B cell (primary cell): ENCODE measurements at regions not wholly inside any gene's neighbourhood (a gene's known extent, or its start where the extent isn't known, plus 50 kb on each side); places are given as distances from the start of the nearest gene placed in this dataset.

ENCODE experiments used
- ATAC-seq: fragments of 200-7000 bp; cut with Tn5 transposase; one replicate; pipeline ENCODE4 v1.10.0; 2021; ENCODE audit warnings: low read depth, mild to moderate bottlenecking, moderate number of reproducible peaks, moderate library complexity
- CTCF ChIA-PET: fragments of 350-600 bp; sonication (Branson Sonifier 250); formaldehyde crosslinking; loops from one replicate; lab custom pipeline; 2021; ENCODE audit warnings: antibody characterized with exemption, inconsistent platforms; lab: Charles Lee
- POLR2A ChIA-PET: fragments of 350-600 bp; sonication (Branson Sonifier 250); formaldehyde crosslinking; loops from one replicate; lab custom pipeline; 2021; ENCODE audit warnings: antibody characterized with exemption; lab: Charles Lee
- DNase-seq: peaks from one replicate; pipeline ENCODE4 v3.0.0; 2013
- H2AFZ ChIP-seq: 2 replicates; pipeline ENCODE4 v1.6.1; 2012; ENCODE audit warnings: mild to moderate bottlenecking, low read depth, low read length; ENCODE audit not compliant: insufficient read depth, poor library complexity, severe bottlenecking
- H3K27ac ChIP-seq, 2 donors: 1 replicate in 1 of 2; 2 replicates in 1 of 2; pipeline ENCODE4 v1.5.1; 2012 to 2013; ENCODE audit warnings: low read length in 2 of 2, mild to moderate bottlenecking in 2 of 2, moderate library complexity in 1 of 2
- H3K27me3 ChIP-seq, 4 experiments: fragments of 200-600 bp in 1 of 4; sonication (generic) in 1 of 4; replicated peaks in 1 of 4; 1 replicate in 2 of 4; 2 replicates in 2 of 4; pipeline versions ENCODE4 v1.6.1 to v1.7.0; 2013 to 2016; ENCODE audit warnings: low read length in 3 of 4, mild to moderate bottlenecking in 2 of 4, mixed read lengths in 1 of 4, moderate library complexity in 1 of 4; ENCODE audit not compliant: insufficient read depth in 4 of 4, control insufficient read depth in 3 of 4; ENCODE audit errors: control extremely low read depth in 1 of 4
- H3K36me3 ChIP-seq, 2 experiments: replicated peaks in 1 of 2; 1 replicate in 1 of 2; 2 replicates in 1 of 2; pipeline versions ENCODE4 v1.6.1 to v1.7.1; 2013; ENCODE audit warnings: low read length in 1 of 2; ENCODE audit not compliant: insufficient read depth in 2 of 2, control insufficient read depth in 1 of 2; ENCODE audit errors: control extremely low read depth in 1 of 2, extremely low read depth in 1 of 2
- H3K4me1 ChIP-seq, 2 donors: fragments of 200-600 bp in 1 of 2; sonication (generic) in 1 of 2; 1 replicate in 1 of 2; 2 replicates in 1 of 2; pipeline versions ENCODE4 v1.5.1 to v1.6.1; 2013 to 2017; ENCODE audit warnings: low read length in 2 of 2; ENCODE audit not compliant: control insufficient read depth in 2 of 2, insufficient read depth in 2 of 2
- H3K4me2 ChIP-seq: replicated peaks from 2 replicates; pipeline ENCODE3; 2012; ENCODE audit warnings: mild to moderate bottlenecking, low read depth, low read length; ENCODE audit not compliant: poor library complexity, severe bottlenecking
- H3K4me3 ChIP-seq, 5 experiments: fragments of 200-600 bp in 1 of 5; sonication (generic) in 1 of 5; 1 replicate in 3 of 5; 2 replicates in 2 of 5; pipeline versions ENCODE4 v1.5.1 to v1.7.0; 2011 to 2016; ENCODE audit warnings: low read length in 4 of 5, mild to moderate bottlenecking in 4 of 5, low read depth in 2 of 5, control low read depth in 1 of 5, moderate library complexity in 1 of 5; ENCODE audit not compliant: insufficient read depth in 1 of 5; ENCODE audit errors: control extremely low read depth in 1 of 5, extremely low read depth in 1 of 5
- H3K79me2 ChIP-seq: fragments of 200-600 bp; sonication (generic); one replicate; pipeline ENCODE4 v1.6.0; 2016; ENCODE audit warnings: low read length; ENCODE audit not compliant: control insufficient read depth, insufficient read depth
- H3K9ac ChIP-seq: fragments of 200-600 bp; sonication (generic); 2 replicates; pipeline ENCODE4 v1.6.1; 2017; ENCODE audit warnings: mild to moderate bottlenecking, low read length, moderate library complexity
- H3K9me3 ChIP-seq, 3 donors: one replicate each; pipeline versions ENCODE4 v1.6.1 to v1.7.1; 2013; ENCODE audit warnings: low read length in 2 of 3; ENCODE audit not compliant: control insufficient read depth in 2 of 3, insufficient read depth in 1 of 3; ENCODE audit errors: control extremely low read depth in 1 of 3
- H4K20me1 ChIP-seq: 2 replicates; pipeline ENCODE4 v1.6.0; 2012; ENCODE audit warnings: mild to moderate bottlenecking, low read length; ENCODE audit not compliant: insufficient read depth, control insufficient read depth, poor library complexity, severe bottlenecking
- H3K27ac Mint-ChIP-seq: one replicate; pipeline ENCODE4 v1.8.0; 2021; ENCODE audit warnings: mixed read lengths
- H3K27me3 Mint-ChIP-seq: one replicate; pipeline ENCODE4 v1.8.0; 2021; ENCODE audit warnings: mixed read lengths
- H3K4me1 Mint-ChIP-seq: one replicate; pipeline ENCODE4 v1.8.0; 2021; ENCODE audit warnings: mixed read lengths
- H3K4me3 Mint-ChIP-seq: one replicate; pipeline ENCODE4 v1.8.0; 2021; ENCODE audit warnings: mixed read lengths
- H3K9me3 Mint-ChIP-seq: one replicate; pipeline ENCODE4 v1.8.0; 2022; ENCODE audit warnings: mixed read lengths; ENCODE audit not compliant: insufficient read depth
- CTCF ChIP-seq: fragments of 200-600 bp; IDR thresholded peaks from one replicate; pipeline ENCODE4 v1.8.0; 2022; ENCODE audit warnings: antibody characterized with exemption, mild to moderate bottlenecking
- EZH2 ChIP-seq: IDR thresholded peaks from 2 replicates; pipeline ENCODE4 v1.6.1; 2012; ENCODE audit warnings: borderline replicate concordance, low read depth, mild to moderate bottlenecking, moderate library complexity, low read length; ENCODE audit not compliant: insufficient read depth, poor library complexity, severe bottlenecking
- WGBS: methylation state at CpG from one replicate; pipeline ENCODE4 v1.1.5; 2013; ENCODE audit warnings: missing lambda C conversion rate; ENCODE audit not compliant: insufficient coverage; 5-methylcytosine and 5-hydroxymethylcytosine counted together
- intact Hi-C: fragments of 100-400 bp; cut with micrococcal nuclease; formaldehyde crosslinking; loops from one replicate; pipeline ENCODE4 v1.10.0; 2022

GRCh38 chr9:134502266-134502791 is 139.3 kb upstream of the COL5A1 start:
- POLR2A ChIA-PET, result no interaction called here
- H3K27me3 Mint-ChIP-seq, result peaks cover 12% of the 10 kb centered on the region
- Histone ChIP-seq H3K36me3 (no peaks in the 10 kb centered on the region), H3K9me3 (peaks cover 0 to 6% (median 0%) of the 10 kb centered on the region in 3 donors), H2AFZ (no peak overlapping the region), H3K27me3 (peaks cover 0 to 31% (median 2%) of the 10 kb centered on the region in 4 experiments), H3K4me2 (no peak overlapping the region), H3K4me3 (no peak overlapping the region), H3K9ac (no peak overlapping the region), H4K20me1 (no peaks in the 10 kb centered on the region), H3K27ac (no peak overlapping the region), H3K79me2 (no peaks in the 10 kb centered on the region), H3K4me1 (no peaks in the 10 kb centered on the region)
- no peak overlapping the region for H3K4me3 Mint-ChIP-seq
- DNase-seq (no peak), ATAC-seq (no peak)
- CTCF ChIA-PET, result no interaction called here
- intact Hi-C loops, result no loop called here
- TF ChIP-seq CTCF, result no peak
- no peak for TF ChIP-seq EZH2
- H3K9me3 Mint-ChIP-seq, result no peaks in the 10 kb centered on the region
- WGBS, result 74% methylated on average over 9 of the region's 15 CpGs
- no peak overlapping the region for H3K27ac Mint-ChIP-seq
- no peaks in the 10 kb centered on the region for H3K4me1 Mint-ChIP-seq

- peaks cover 0 to 6% (median 0%) of the 10 kb centered on the region in 3 donors for H3K9me3 ChIP-seq
- Mint-ChIP-seq H3K4me1 (no peaks in the 10 kb centered on the region), H3K27ac (no peak overlapping the region), H3K27me3 (peaks cover 12% of the 10 kb centered on the region), H3K4me3 (no peak overlapping the region), H3K9me3 (no peaks in the 10 kb centered on the region)
- 89% methylated on average over 15 of the region's 15 CpGs for WGBS
- no peak overlapping the region for H3K27ac ChIP-seq
- H3K36me3 ChIP-seq, result no peaks in the 10 kb centered on the region
- no peak overlapping the region for H3K4me3 ChIP-seq
- no peaks in the 10 kb centered on the region for H3K79me2 ChIP-seq
- no peak for TF ChIP-seq CTCF
- TF ChIP-seq EZH2, result no peak
- CTCF ChIA-PET, result no interaction called here
- intact Hi-C loops, result no loop called here
- ATAC-seq, result no peak
- no peak overlapping the region for H3K4me2 ChIP-seq
- H3K27me3 ChIP-seq, result peaks cover 0 to 31% (median 2%) of the 10 kb centered on the region in 4 experiments
- POLR2A ChIA-PET, result no interaction called here
- H4K20me1 ChIP-seq, result no peaks in the 10 kb centered on the region
- H2AFZ ChIP-seq, result no peak overlapping the region
- DNase-seq, result no peak
- H3K9ac ChIP-seq, result no peak overlapping the region
- no peaks in the 10 kb centered on the region for H3K4me1 ChIP-seq
Observed at GRCh38 chr9:134502809-134503211, 138.8 kb upstream of the COL5A1 start.
